HG03064 (cell line): ENCODE measurements at regions not wholly inside any gene's neighbourhood (a gene's known extent, or its start where the extent isn't known, plus 50 kb on each side); places are given as distances from the start of the nearest gene placed in this dataset.
A peak's percentile ranks its signal among the peaks of the same experiment; 100 is the strongest.

Experiments
- ATAC-seq: cut with Tn5 transposase; IDR thresholded peaks from one replicate; pipeline ENCODE4 v1.9.1; 2021; ENCODE audit warnings: low read depth; ENCODE audit not compliant: unreplicated experiment

- ATAC-seq: no peak
These were observed 98.2 kb upstream of the NR2F2 start for GRCh38 chr15:96232335-96232734.

- peak; percentile 62 for ATAC-seq
These were observed 96.2 kb upstream of the NR2F2 start for GRCh38 chr15:96234109-96234892.

GRCh38 chr15:96237002-96237401 lies 93.5 kb upstream of the NR2F2 start:
- ATAC-seq: no peak

- no peak for ATAC-seq
These were observed 87.7 kb upstream of the NR2F2 start for GRCh38 chr15:96242761-96243160.

GRCh38 chr15:96243701-96244100 lies 86.8 kb upstream of the NR2F2 start:
- ATAC-seq: no peak

- ATAC-seq: no peak
These were observed 85.2 kb upstream of the NR2F2 start for GRCh38 chr15:96245252-96245651.

- ATAC-seq: no peak
These were observed 84.4 kb upstream of the NR2F2 start for GRCh38 chr15:96246057-96246456.

GRCh38 chr15:96247621-96248305 lies 82.7 kb upstream of the NR2F2 start:
- ATAC-seq: no peak

- ATAC-seq: no peak
These were observed 78.4 kb upstream of the NR2F2 start for GRCh38 chr15:96252148-96252547.

GRCh38 chr15:96253006-96253747 lies 77.3 kb upstream of the NR2F2 start:
- ATAC-seq: no peak

- ATAC-seq: no peak
These were observed 76.3 kb upstream of the NR2F2 start for GRCh38 chr15:96254173-96254572.

- ATAC-seq: no peak
These were observed 74.9 kb upstream of the NR2F2 start for GRCh38 chr15:96255599-96255998.

- ATAC-seq: peak; percentile 84
These were observed 68.9 kb upstream of the NR2F2 start for GRCh38 chr15:96261575-96262034.

GRCh38 chr15:96262097-96262496 lies 68.4 kb upstream of the NR2F2 start:
- ATAC-seq: no peak

GRCh38 chr15:96262549-96263489 lies 67.7 kb upstream of the NR2F2 start:
- ATAC-seq: no peak

- ATAC-seq: no peak
These were observed 66.1 kb upstream of the NR2F2 start for GRCh38 chr15:96264351-96264798.

- no peak for ATAC-seq
These were observed 65.5 kb upstream of the NR2F2 start for GRCh38 chr15:96264801-96265515.

GRCh38 chr15:96266456-96266855 lies 64.0 kb upstream of the NR2F2 start:
- no peak for ATAC-seq

- ATAC-seq: no peak
These were observed 63.0 kb upstream of the NR2F2 start for GRCh38 chr15:96267463-96267862.
